HAP-1 (cell line): ENCODE measurements at regions not wholly inside any gene's neighbourhood (a gene's known extent, or its start where the extent isn't known, plus 50 kb on each side); places are given as distances from the start of the nearest gene placed in this dataset.
A peak's percentile ranks its signal among the peaks of the same experiment; 100 is the strongest.

ENCODE experiments used
- DNase-seq, 2 experiments: peaks; one replicate each; pipeline ENCODE4 v3.0.0-alpha.2; 2016 to 2020; ENCODE audit warnings: low spot score in 2 of 2
- H3K27me3 ChIP-seq: fragments of 250-450 bp; sonication (Bioruptor Pico); 2 replicates; pipeline ENCODE4 v1.5.1; 2020; ENCODE audit warnings: low read depth, mild to moderate bottlenecking, moderate library complexity
- H3K36me3 ChIP-seq: fragments of 250-450 bp; sonication (Bioruptor Pico); replicated peaks from 2 replicates; pipeline ENCODE4 v1.5.1; 2020; ENCODE audit warnings: mild to moderate bottlenecking
- H3K4me1 ChIP-seq: fragments of 250-450 bp; sonication (Bioruptor Pico); 2 replicates; pipeline ENCODE4 v1.5.1; 2020; ENCODE audit warnings: mild to moderate bottlenecking
- H3K4me3 ChIP-seq: fragments of 250-450 bp; sonication (Bioruptor Pico); 2 replicates; pipeline ENCODE4 v1.5.1; 2020; ENCODE audit warnings: mild to moderate bottlenecking, moderate library complexity
- H3K9me3 ChIP-seq: fragments of 250-450 bp; sonication (Bioruptor Pico); 2 replicates; pipeline ENCODE4 v1.5.1; 2020; ENCODE audit warnings: mild to moderate bottlenecking, moderate library complexity
- in situ Hi-C: fragments of 300-500 bp; cut with MboI; formaldehyde crosslinking; loops from 3 replicates; pipeline ENCODE4 v1.14.3; 2020; ENCODE audit warnings: low sequenced_read_pairs, inconsistent platforms, mixed read lengths

DNA sequence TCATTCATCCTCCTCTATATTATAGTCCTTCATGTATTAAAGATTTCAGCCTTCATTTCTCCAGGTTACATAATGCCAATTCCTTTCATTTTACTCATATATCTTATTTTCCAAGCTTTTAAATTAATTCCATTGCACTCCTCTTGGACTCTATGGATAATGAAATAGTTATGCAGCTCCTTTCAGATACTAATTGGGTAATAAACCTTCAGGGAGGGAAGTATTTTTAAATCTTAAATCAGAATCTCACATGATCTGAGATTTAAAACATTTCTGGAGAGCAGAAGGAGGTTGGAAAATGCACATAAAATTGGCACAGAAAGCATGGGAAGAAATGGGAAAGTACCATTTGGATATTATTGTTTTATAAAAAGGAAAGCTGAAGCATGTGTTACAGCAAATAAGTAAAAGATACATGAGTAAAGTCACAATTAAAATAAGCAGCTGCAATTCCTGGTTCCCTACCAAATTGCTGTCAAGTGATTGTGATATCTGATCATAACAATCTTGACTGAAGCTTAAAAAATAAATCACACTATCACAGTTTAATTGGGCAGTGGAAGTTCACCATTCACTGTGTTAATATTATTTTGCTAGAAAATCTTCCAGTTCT, 257.9 kb upstream of the NREP start:
- no peak overlapping the region for H3K4me3 ChIP-seq
- no peak for DNase-seq
- H3K27me3 ChIP-seq: no peaks in the 10 kb centered on the region
- no peaks in the 10 kb centered on the region for H3K4me1 ChIP-seq
- H3K36me3 ChIP-seq: no peaks in the 10 kb centered on the region
- in situ Hi-C loops: no loop called here
- no peaks in the 10 kb centered on the region for H3K9me3 ChIP-seq

DNA sequence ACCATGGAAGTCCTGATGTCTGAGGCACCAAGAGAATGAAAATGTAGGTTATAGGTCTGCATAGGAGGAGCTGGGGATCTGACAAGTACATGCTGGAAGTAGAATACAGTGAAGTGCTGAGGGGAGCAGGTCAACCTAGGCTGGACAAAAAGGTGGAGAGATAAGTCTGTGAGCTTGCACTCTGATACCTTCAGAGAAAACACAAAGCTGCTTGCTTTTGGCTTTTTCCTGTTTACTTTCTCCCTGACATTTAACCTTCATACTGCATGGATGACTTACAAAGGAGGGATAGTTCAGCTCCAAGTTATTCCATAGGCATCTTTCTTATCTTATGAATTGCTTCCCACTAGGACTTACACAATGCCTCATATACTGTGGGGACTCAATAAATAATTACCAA, 256.7 kb upstream of the NREP start:
- Histone ChIP-seq H3K9me3 (no peaks in the 10 kb centered on the region), H3K27me3 (no peaks in the 10 kb centered on the region), H3K4me3 (no peak overlapping the region), H3K36me3 (no peaks in the 10 kb centered on the region), H3K4me1 (no peaks in the 10 kb centered on the region)
- in situ Hi-C loops: no loop called here
- no peak for DNase-seq

DNA sequence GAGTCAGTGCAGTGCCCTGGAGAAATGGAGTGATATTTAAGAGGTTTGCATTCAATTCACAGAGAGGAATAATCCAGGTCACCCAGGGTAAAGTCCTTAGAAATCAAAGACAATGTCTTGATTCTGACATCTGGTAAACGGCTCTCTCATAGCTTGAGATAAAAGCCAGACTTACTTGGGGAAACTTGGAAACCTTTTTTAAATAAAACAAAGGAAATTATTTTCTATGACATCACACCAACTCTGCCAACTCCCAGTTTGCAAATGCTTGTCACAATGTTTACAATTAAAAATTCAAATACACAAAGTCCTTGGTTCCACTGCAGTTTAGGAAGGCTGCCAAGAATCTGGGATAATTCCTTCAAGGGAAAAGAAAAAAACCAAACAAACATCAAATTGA, 255.1 kb upstream of the NREP start:
- DNase-seq: peak; percentile 7 to 23
- in situ Hi-C loops: no loop called here

DNA sequence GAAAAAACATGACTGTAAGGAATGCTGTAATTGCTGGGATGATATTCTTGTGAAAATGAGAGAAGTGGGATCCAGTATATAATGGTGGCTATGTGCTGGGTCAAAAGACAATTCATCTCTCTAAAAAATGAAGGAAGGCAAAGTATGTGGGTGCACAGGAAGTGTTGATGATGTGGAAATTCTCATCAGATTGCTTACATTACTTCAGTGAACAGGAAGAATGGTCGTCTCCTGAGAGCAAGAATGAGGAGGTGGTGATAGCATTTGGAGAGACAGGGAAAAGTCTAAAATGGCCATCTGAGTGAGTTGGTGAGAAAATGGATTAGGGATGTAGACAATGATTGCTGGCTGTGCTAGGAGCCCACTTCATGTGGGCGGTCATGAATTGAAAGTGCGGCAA, 253.5 kb upstream of the NREP start:
- no peak overlapping the region for H3K4me3 ChIP-seq
- in situ Hi-C loops: no loop called here
- no peaks in the 10 kb centered on the region for H3K36me3 ChIP-seq
- no peak for DNase-seq
- no peaks in the 10 kb centered on the region for H3K4me1 ChIP-seq
- no peaks in the 10 kb centered on the region for H3K27me3 ChIP-seq
- no peaks in the 10 kb centered on the region for H3K9me3 ChIP-seq

More for the DNA sequence above, 255.1 kb upstream of the NREP start:
- H3K36me3 ChIP-seq: no peaks in the 10 kb centered on the region
- no peaks in the 10 kb centered on the region for H3K27me3 ChIP-seq
- H3K9me3 ChIP-seq: no peaks in the 10 kb centered on the region
- H3K4me1 ChIP-seq: no peaks in the 10 kb centered on the region
- H3K4me3 ChIP-seq: no peak overlapping the region

DNA sequence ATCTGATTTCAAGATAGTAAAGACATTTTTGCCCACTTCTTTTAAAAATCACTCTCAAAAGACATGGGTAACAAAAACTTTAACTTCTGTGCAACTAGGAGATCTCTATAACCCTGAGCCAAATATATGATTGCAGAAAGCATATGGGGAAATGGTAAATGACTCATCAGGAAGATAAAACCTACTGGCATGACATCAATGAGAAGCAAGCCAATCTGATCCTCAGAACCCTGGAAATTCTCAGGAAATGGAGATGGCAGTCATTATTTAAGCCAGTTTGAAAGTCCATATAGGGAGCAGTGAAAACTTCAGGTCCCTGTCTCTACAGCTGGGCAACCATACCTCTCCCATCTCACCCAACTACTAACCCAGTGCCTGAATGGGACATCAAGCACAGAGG, 249.7 kb upstream of the NREP start:
- Histone ChIP-seq H3K36me3 (no peaks in the 10 kb centered on the region), H3K9me3 (no peaks in the 10 kb centered on the region), H3K27me3 (no peaks in the 10 kb centered on the region), H3K4me1 (no peaks in the 10 kb centered on the region), H3K4me3 (no peak overlapping the region)
- in situ Hi-C loops: no loop called here
- no peak for DNase-seq

DNA sequence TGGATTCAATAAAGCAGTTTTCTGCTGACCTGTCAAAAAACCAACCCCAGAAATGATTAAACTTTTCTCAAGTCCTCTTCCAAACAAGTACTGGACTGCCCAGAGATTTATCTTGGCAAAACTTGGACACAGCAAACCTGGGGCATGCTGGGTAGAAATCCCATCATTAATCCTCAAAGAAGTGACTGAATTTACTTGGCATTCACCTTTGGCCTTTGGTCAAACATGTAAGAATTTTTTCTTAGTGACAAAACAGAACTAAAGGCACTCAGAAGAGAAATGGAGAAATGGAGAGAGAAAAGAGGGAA, 248.6 kb upstream of the NREP start:
- DNase-seq: no peak
- no peaks in the 10 kb centered on the region for H3K4me1 ChIP-seq
- no peaks in the 10 kb centered on the region for H3K36me3 ChIP-seq
- H3K27me3 ChIP-seq: no peaks in the 10 kb centered on the region
- in situ Hi-C loops: no loop called here
- no peaks in the 10 kb centered on the region for H3K9me3 ChIP-seq
- no peak overlapping the region for H3K4me3 ChIP-seq

DNA sequence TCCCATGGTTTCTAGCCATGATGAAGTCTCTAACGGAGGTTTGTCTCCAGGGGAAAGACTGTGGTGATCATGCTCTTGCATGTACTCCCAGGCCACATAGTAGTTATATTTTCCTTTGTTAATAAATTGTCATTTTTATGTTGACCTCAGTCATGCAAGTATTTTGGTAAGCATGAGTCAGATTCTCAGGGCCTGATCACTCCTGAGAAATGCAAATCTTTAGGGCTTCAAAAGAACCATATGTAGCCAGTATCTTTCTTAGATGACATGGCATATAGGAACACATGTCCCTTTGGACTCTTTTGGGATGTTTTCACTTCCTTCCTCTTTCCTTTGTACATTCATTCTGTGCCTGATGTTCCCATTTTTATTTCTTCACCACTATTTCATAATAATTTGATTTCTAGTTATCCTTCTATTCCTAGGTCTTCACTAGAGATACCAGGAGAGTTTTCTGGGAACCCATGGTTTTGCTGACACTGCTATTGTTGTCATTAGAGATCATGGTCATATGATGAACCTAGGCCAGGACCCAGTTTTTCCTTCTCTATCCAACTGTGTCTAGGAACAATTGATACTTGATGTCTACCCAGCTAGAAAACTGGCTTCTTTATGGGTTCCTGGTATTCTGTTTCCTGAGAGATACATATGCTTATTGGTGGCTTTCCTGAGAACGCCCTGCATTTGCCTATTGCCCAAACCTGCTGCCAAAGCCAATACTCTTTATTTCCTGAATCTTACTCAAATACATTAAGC, 248.1 kb upstream of the NREP start:
- Histone ChIP-seq H3K4me3 (no peak overlapping the region), H3K27me3 (no peaks in the 10 kb centered on the region), H3K4me1 (no peaks in the 10 kb centered on the region), H3K36me3 (no peaks in the 10 kb centered on the region), H3K9me3 (no peaks in the 10 kb centered on the region)
- in situ Hi-C loops: no loop called here
- no peak for DNase-seq

DNA sequence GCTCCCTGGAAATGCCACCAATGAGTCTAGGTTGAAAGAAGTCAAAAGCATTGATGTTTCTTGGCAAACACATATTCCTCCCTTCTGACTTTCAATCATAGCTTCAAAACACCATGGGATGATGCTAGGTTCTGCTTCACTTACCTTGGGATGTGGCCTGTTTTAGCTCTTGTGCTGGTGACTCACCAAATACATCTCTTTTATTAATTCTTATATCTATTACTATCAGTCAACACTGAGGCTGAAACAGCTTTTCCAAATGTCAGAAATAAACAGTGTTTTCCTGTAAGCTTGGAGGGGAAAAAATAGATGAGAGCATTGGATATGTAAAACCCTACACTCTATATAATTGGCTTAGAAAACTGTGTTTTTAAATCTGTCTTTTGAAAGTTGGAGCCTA, 245.4 kb upstream of the NREP start:
- no peaks in the 10 kb centered on the region for H3K9me3 ChIP-seq
- H3K27me3 ChIP-seq: no peaks in the 10 kb centered on the region
- no peak overlapping the region for H3K4me3 ChIP-seq
- no peaks in the 10 kb centered on the region for H3K36me3 ChIP-seq
- no peak for DNase-seq
- in situ Hi-C loops: no loop called here
- no peaks in the 10 kb centered on the region for H3K4me1 ChIP-seq

DNA sequence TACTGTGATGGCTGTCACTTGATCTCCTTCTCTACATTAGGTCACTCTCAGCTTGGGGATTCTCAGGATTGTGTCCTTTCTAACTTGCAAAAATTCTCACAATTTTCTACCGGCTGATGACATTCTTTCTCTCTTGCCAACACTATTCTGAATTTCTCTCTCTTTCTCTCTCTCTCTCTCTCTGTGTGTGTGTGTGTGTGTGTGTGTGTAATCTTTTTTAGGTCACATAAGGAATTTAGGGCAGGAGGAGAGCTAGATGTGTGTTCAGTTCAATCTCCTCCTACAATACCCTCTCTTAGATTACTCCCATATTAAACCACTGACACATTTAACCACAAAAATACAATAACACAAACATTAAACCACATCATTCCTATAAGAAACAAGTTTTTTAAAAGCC, 242.3 kb upstream of the NREP start:
- Histone ChIP-seq H3K27me3 (no peaks in the 10 kb centered on the region), H3K36me3 (no peaks in the 10 kb centered on the region), H3K9me3 (no peaks in the 10 kb centered on the region), H3K4me1 (no peaks in the 10 kb centered on the region), H3K4me3 (no peak overlapping the region)
- no peak for DNase-seq
- in situ Hi-C loops: no loop called here

DNA sequence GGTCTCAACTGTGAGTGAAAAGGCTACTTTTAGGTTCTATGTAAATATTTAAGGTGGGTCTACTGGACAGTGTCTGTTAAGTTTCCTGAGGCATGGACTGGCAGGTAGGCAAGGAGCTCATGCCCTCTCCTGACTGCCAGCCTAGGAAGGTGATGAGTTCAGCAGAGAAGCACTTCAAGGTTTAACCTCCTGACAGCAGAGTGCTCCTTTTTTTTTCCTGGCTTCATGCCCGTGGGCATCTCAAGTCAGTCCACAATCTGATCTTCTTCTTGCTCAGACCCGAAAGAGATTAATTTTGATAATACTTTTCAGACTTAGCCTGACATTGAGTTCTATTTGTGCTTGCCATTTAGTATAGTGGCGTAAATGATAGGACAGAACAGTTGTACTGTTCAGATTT, 241.9 kb upstream of the NREP start:
- no peaks in the 10 kb centered on the region for H3K9me3 ChIP-seq
- no peaks in the 10 kb centered on the region for H3K36me3 ChIP-seq
- H3K4me1 ChIP-seq: no peaks in the 10 kb centered on the region
- in situ Hi-C loops: no loop called here
- DNase-seq: no peak
- H3K4me3 ChIP-seq: no peak overlapping the region
- no peaks in the 10 kb centered on the region for H3K27me3 ChIP-seq

DNA sequence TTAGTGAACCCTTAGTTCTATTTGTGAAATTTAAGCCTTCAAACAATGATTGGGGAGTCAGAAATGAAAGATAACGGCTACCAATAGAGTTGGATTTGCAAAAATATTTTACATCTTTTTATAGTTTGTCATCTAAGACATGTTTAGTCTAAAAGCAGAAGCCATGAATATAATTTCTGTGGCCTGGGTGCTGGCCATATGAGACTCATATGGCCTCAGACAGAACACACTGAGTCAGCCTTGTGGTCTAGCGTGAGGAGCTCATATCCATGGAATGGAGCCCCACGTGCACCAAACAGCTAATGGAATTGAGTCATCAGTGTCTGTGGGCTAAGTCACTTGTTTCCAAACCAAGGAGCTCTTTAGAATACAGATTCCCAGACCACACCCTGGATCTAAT, 240.7 kb upstream of the NREP start:
- no peaks in the 10 kb centered on the region for H3K9me3 ChIP-seq
- no peaks in the 10 kb centered on the region for H3K27me3 ChIP-seq
- H3K4me3 ChIP-seq: no peak overlapping the region
- in situ Hi-C loops: no loop called here
- no peaks in the 10 kb centered on the region for H3K4me1 ChIP-seq
- no peaks in the 10 kb centered on the region for H3K36me3 ChIP-seq
- no peak for DNase-seq

DNA sequence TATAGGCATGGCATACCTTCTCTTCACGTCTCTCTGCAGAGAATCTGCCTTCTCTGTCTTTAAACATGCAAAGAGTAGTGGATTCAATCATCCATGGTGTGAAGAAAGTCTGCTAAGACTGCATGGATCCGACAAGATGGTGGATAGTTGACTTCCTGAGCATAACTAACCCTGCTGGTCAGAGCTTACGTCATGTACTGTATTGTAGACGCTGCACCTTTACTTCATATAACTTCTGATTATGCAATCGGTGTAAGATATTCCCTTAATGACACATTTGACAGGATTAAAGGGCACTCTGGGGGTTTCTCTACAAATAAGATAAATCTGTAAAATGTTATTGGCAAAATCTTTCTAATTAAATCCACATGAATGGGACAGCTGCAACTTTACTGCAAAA, 240.3 kb upstream of the NREP start:
- no peak for DNase-seq
- in situ Hi-C loops: no loop called here
- no peaks in the 10 kb centered on the region for H3K27me3 ChIP-seq
- H3K4me1 ChIP-seq: no peaks in the 10 kb centered on the region
- H3K36me3 ChIP-seq: no peaks in the 10 kb centered on the region
- no peaks in the 10 kb centered on the region for H3K9me3 ChIP-seq
- no peak overlapping the region for H3K4me3 ChIP-seq

DNA sequence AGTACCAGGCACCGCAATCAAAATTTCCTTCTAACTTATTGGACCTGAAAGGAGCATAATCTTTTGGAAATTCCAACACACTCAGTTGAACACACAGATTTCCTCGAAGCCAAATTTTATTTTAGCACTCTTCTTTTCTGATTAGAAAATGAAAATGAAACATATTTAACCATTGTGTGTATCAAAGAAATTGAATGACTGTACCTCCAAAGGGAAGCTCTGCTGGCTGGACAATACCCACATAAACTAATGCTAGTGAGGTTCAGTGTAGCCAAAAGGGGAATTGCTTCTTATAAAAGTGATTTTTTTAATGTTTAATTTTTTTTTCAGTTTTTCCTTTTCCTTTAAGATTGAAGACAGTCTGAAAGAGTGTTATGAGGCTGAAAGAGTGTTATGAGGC, 239.6 kb upstream of the NREP start:
- in situ Hi-C loops: no loop called here
- H3K4me1 ChIP-seq: no peaks in the 10 kb centered on the region
- no peaks in the 10 kb centered on the region for H3K36me3 ChIP-seq
- no peaks in the 10 kb centered on the region for H3K9me3 ChIP-seq
- H3K4me3 ChIP-seq: no peak overlapping the region
- H3K27me3 ChIP-seq: no peaks in the 10 kb centered on the region
- DNase-seq: no peak

DNA sequence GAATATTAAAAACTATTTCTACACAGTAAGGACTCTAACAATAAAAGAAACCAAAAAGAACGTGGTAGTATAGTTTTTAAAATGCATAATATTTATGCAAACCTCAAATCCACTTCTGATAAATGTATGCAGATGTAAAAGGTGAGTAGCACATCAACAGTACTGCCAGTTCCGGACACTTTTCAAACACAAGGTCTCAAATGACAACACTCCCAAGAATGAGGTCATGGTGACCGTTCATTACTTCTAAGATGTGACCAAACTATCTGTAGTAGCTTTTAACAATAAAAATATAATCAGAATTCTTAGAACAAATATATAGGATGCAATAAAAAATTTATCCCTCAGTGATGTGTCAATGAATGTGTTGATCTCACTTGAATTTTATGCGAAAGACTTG, 238.7 kb upstream of the NREP start:
- Histone ChIP-seq H3K27me3 (no peaks in the 10 kb centered on the region), H3K36me3 (no peaks in the 10 kb centered on the region), H3K4me3 (no peak overlapping the region), H3K4me1 (no peaks in the 10 kb centered on the region), H3K9me3 (no peaks in the 10 kb centered on the region)
- in situ Hi-C loops: no loop called here
- DNase-seq: no peak

DNA sequence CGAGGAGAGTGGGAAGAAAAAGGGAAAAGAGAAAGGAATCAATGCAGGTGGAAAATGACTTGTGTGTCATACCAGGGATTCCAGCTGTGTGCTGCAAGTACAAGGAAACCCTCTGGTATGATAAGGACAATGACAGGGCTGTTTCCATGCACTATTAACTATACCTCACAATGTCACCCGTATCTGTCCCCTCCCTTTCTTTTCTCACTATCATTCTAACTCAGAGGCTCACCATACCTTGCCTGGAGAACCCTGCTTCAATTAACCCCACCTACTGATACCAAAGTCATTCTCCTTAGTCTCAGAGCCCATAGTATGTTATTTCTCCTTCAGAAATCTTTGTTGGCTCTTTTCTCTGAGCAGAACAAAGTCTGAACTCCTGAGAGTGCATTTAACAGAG, 236.2 kb upstream of the NREP start:
- in situ Hi-C loops: no loop called here
- Histone ChIP-seq H3K4me1 (no peaks in the 10 kb centered on the region), H3K36me3 (no peaks in the 10 kb centered on the region), H3K9me3 (no peaks in the 10 kb centered on the region), H3K27me3 (no peaks in the 10 kb centered on the region), H3K4me3 (no peak overlapping the region)
- no peak for DNase-seq
